GM04504 (cell line): ENCODE measurements at regions not wholly inside any gene's neighbourhood (a gene's known extent, or its start where the extent isn't known, plus 50 kb on each side); places are given as distances from the start of the nearest gene placed in this dataset.

ENCODE experiments used
- DNase-seq: peaks from one replicate; pipeline ENCODE4 v3.0.0-alpha.2; 2012; ENCODE audit warnings: low read depth

GRCh38 chr13:80452279-80452678 lies 111.4 kb upstream of the SPRY2 start:
- no peak for DNase-seq

GRCh38 chr13:80451641-80452040 lies 110.7 kb upstream of the SPRY2 start:
- DNase-seq: no peak

- DNase-seq: no peak
These were observed 109.5 kb upstream of the SPRY2 start for GRCh38 chr13:80450386-80450785.

GRCh38 chr13:80448725-80449124 lies 107.8 kb upstream of the SPRY2 start:
- no peak for DNase-seq

- no peak for DNase-seq
These were observed 106.8 kb upstream of the SPRY2 start for GRCh38 chr13:80447747-80448146.

GRCh38 chr13:80444240-80445015 lies 103.5 kb upstream of the SPRY2 start:
- no peak for DNase-seq

- no peak for DNase-seq
These were observed 101.7 kb upstream of the SPRY2 start for GRCh38 chr13:80442609-80443008.

- DNase-seq: no peak
These were observed 101.0 kb upstream of the SPRY2 start for GRCh38 chr13:80441968-80442367.

- no peak for DNase-seq
These were observed 97.6 kb upstream of the SPRY2 start for GRCh38 chr13:80438521-80438920.

- no peak for DNase-seq
These were observed 96.3 kb upstream of the SPRY2 start for GRCh38 chr13:80437231-80437630.

GRCh38 chr13:80436571-80437169 lies 95.7 kb upstream of the SPRY2 start:
- DNase-seq: no peak

- DNase-seq: no peak
These were observed 89.6 kb upstream of the SPRY2 start for GRCh38 chr13:80430561-80430960.

- no peak for DNase-seq
These were observed 87.6 kb upstream of the SPRY2 start for GRCh38 chr13:80428349-80429096.

- DNase-seq: no peak
These were observed 78.5 kb upstream of the SPRY2 start for GRCh38 chr13:80419416-80419815.

GRCh38 chr13:80413611-80414010 lies 72.7 kb upstream of the SPRY2 start:
- no peak for DNase-seq

GRCh38 chr13:80408270-80408669 lies 67.3 kb upstream of the SPRY2 start:
- no peak for DNase-seq

- DNase-seq: no peak
These were observed 60.0 kb upstream of the SPRY2 start for GRCh38 chr13:80400865-80401426.

GRCh38 chr13:80400164-80400864 lies 59.4 kb upstream of the SPRY2 start:
- no peak for DNase-seq

GRCh38 chr13:80399340-80400163 lies 58.6 kb upstream of the SPRY2 start:
- DNase-seq: no peak
